ENCODE measurements at regions not wholly inside any gene's neighbourhood (a gene's known extent, or its start where the extent isn't known, plus 50 kb on each side); places are given as distances from the start of the nearest gene placed in this dataset.

- H3K36me3 ChIP-seq (ENCODE audit: insufficient read depth, low read length): no peaks in the 10 kb centered on the region
- H3K4me2 ChIP-seq (ENCODE audit: insufficient read depth, low read length): peak overlapping the region; percentile 58
- no peak overlapping the region for H3K4me3 ChIP-seq (ENCODE audit: insufficient read depth, low read length)
- TF ChIP-seq CTCF (IDR thresholded peaks at IDR 0.05; ENCODE audit: extremely low read depth, low read depth, low read length): no peak
- no peaks in the 10 kb centered on the region for H3K27me3 ChIP-seq (ENCODE audit: insufficient read depth, low read length)
- no peaks in the 10 kb centered on the region for H4K20me1 ChIP-seq (ENCODE audit: insufficient read depth, low read length)
- no peaks in the 10 kb centered on the region for H3K79me2 ChIP-seq (ENCODE audit: insufficient read depth, low read length)
- DNase-seq (ENCODE audit: insufficient read length, low spot score, missing footprints): no peak
- H3K4me1 ChIP-seq (ENCODE audit: insufficient read depth, low read length): peaks cover 10% of the 10 kb centered on the region
- H3K27ac ChIP-seq (ENCODE audit: low read depth, low read length): no peak overlapping the region
- H3K9me3 ChIP-seq (ENCODE audit: low read depth, low read length): no peaks in the 10 kb centered on the region
- H2AFZ ChIP-seq (ENCODE audit: low read length): no peak overlapping the region
Measured at GRCh38 chr21:27291006-27291405, 324.1 kb upstream of the ADAMTS5 start.

GRCh38 chr21:27290028-27290427 lies 323.1 kb upstream of the ADAMTS5 start:
- Histone ChIP-seq H3K36me3 (ENCODE audit: insufficient read depth, low read length) (no peaks in the 10 kb centered on the region), H3K9me3 (ENCODE audit: low read depth, low read length) (no peaks in the 10 kb centered on the region), H3K79me2 (ENCODE audit: insufficient read depth, low read length) (no peaks in the 10 kb centered on the region), H2AFZ (ENCODE audit: low read length) (no peak overlapping the region), H3K27ac (ENCODE audit: low read depth, low read length) (peak overlapping the region; percentile 30), H3K4me1 (ENCODE audit: insufficient read depth, low read length) (peaks cover 10% of the 10 kb centered on the region), H3K27me3 (ENCODE audit: insufficient read depth, low read length) (no peaks in the 10 kb centered on the region), H3K4me3 (ENCODE audit: insufficient read depth, low read length) (no peak overlapping the region), H4K20me1 (ENCODE audit: insufficient read depth, low read length) (no peaks in the 10 kb centered on the region), H3K4me2 (ENCODE audit: insufficient read depth, low read length) (peak overlapping the region; percentile 58)
- no peak for DNase-seq (ENCODE audit: insufficient read length, low spot score, missing footprints)
- no peak for TF ChIP-seq CTCF (IDR thresholded peaks at IDR 0.05; ENCODE audit: extremely low read depth, low read depth, low read length)

GRCh38 chr21:27286760-27287159 lies 319.9 kb upstream of the ADAMTS5 start:
- no peak for TF ChIP-seq CTCF (IDR thresholded peaks at IDR 0.05; ENCODE audit: extremely low read depth, low read depth, low read length)
- peaks cover 10% of the 10 kb centered on the region for H3K4me1 ChIP-seq (ENCODE audit: insufficient read depth, low read length)
- no peak for DNase-seq (ENCODE audit: insufficient read length, low spot score, missing footprints)
- H3K4me3 ChIP-seq (ENCODE audit: insufficient read depth, low read length): no peak overlapping the region
- no peaks in the 10 kb centered on the region for H3K27me3 ChIP-seq (ENCODE audit: insufficient read depth, low read length)
- no peak overlapping the region for H3K4me2 ChIP-seq (ENCODE audit: insufficient read depth, low read length)
- no peaks in the 10 kb centered on the region for H4K20me1 ChIP-seq (ENCODE audit: insufficient read depth, low read length)
- no peak overlapping the region for H2AFZ ChIP-seq (ENCODE audit: low read length)
- no peaks in the 10 kb centered on the region for H3K79me2 ChIP-seq (ENCODE audit: insufficient read depth, low read length)
- H3K36me3 ChIP-seq (ENCODE audit: insufficient read depth, low read length): no peaks in the 10 kb centered on the region
- H3K27ac ChIP-seq (ENCODE audit: low read depth, low read length): no peak overlapping the region
- H3K9me3 ChIP-seq (ENCODE audit: low read depth, low read length): no peaks in the 10 kb centered on the region

- Histone ChIP-seq H3K36me3 (ENCODE audit: insufficient read depth, low read length) (no peaks in the 10 kb centered on the region), H3K4me2 (ENCODE audit: insufficient read depth, low read length) (no peak overlapping the region), H3K4me1 (ENCODE audit: insufficient read depth, low read length) (peaks cover 31% of the 10 kb centered on the region), H2AFZ (ENCODE audit: low read length) (no peak overlapping the region), H3K27me3 (ENCODE audit: insufficient read depth, low read length) (no peaks in the 10 kb centered on the region), H3K79me2 (ENCODE audit: insufficient read depth, low read length) (no peaks in the 10 kb centered on the region), H3K27ac (ENCODE audit: low read depth, low read length) (no peak overlapping the region), H4K20me1 (ENCODE audit: insufficient read depth, low read length) (no peaks in the 10 kb centered on the region), H3K9me3 (ENCODE audit: low read depth, low read length) (no peaks in the 10 kb centered on the region), H3K4me3 (ENCODE audit: insufficient read depth, low read length) (no peak overlapping the region)
- TF ChIP-seq CTCF (IDR thresholded peaks at IDR 0.05; ENCODE audit: extremely low read depth, low read depth, low read length): no peak
- DNase-seq (ENCODE audit: insufficient read length, low spot score, missing footprints): no peak
Measured at GRCh38 chr21:27277110-27277509, 310.2 kb upstream of the ADAMTS5 start.

All from osteoblast (primary cell).